ENCODE measurements at regions not wholly inside any gene's neighbourhood (a gene's known extent, or its start where the extent isn't known, plus 50 kb on each side); places are given as distances from the start of the nearest gene placed in this dataset.
"Not testable (repeated sequence)": the region's sequence is repeated elsewhere in the genome, so short reads cannot be mapped to it uniquely, and the experiment has no call there.

- not testable (repeated sequence) for DNase-seq
Observed at GRCh38 chr16:88246955-88247582, 135.7 kb upstream of the ZNF469 start.

DNA sequence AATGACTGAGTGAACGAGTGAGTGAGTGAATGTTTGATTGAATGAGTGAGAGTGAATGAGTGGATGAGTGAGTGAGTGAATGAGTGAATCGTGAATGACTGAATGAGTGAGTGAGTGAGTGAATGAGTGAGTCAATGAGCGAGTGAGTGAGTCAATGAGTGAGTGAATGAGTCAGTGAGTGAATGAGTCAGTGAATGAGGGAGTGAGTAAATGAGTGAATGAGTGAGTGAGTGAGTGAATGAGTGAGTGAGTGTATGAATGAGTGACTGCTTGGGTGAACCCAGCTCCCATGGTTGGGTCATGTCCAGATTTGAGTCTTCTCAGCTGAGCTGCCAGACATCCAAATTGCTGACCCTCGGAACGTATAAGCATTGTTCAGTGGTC lies 135.2 kb upstream of the ZNF469 start:
- peak in 1 of 5 experiments; percentile 5 for DNase-seq

- DNase-seq: not testable (repeated sequence)
Observed at GRCh38 chr16:88248761-88249160, 134.0 kb upstream of the ZNF469 start.

GRCh38 chr16:88250381-88250780 lies 132.4 kb upstream of the ZNF469 start:
- DNase-seq: not testable (repeated sequence)

- DNase-seq: not testable (repeated sequence)
Observed at GRCh38 chr16:88252057-88252794, 130.5 kb upstream of the ZNF469 start.

DNA sequence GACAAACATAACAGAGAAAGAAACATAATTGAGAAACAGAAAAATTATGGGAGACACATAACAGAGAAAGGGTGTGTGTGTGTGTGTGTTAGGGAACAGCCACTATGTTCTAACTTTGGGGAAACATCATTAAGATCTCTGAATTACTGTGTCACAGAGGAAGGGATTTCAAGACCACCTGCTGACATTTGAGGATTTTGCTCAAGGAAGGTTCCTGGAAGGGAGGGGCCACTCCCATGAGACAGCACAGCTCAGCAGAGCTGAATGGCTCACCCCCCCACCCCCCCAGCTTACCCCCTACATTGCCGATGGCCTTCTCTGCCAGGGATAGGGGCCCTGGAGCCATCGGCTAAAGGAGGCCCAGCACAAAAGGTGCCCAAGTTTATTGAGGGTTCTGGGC lies 124.6 kb upstream of the ZNF469 start:
- not testable (repeated sequence) for DNase-seq

DNA sequence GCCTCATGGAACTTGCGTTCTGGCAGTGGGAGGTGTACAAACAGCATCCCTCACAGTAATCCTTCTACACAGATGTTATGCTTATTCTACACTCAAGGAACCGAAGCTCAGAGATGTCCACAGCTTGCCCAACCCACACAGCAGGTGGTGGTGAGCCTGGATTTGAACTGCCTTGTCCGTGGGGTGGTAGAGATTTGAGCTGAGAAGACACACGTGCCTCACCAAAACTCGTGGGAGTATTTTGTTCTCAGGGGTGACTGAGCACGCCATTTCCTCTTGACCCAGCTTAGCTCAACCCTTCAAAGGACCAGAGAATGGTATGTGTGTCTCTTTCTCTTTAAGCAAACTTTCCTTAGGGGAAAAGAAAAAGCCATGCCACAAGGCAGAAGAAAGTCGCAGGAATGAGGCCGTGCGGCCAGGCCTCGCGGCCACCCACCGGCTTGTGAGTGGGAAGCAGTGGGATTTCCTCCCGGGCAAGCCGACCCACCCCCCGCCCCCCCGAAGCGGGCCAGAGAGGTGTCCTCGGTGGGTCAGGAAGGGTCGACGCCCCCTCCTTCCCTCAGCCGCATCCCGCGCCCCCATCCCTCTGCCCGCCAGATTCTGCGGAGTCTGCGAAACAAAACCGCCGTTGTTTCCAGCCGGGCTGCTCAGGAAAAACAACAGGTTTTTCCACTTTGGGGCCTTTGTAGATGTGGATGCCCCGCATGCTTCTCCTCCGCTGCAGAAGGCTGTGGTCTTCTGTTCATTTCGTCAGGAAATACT lies 123.8 kb upstream of the ZNF469 start:
- not testable (repeated sequence) for DNase-seq

GRCh38 chr16:88259538-88259937 lies 123.2 kb upstream of the ZNF469 start:
- DNase-seq: not testable (repeated sequence)

- DNase-seq: not testable (repeated sequence)
Observed at GRCh38 chr16:88260146-88260545, 122.6 kb upstream of the ZNF469 start.

DNA sequence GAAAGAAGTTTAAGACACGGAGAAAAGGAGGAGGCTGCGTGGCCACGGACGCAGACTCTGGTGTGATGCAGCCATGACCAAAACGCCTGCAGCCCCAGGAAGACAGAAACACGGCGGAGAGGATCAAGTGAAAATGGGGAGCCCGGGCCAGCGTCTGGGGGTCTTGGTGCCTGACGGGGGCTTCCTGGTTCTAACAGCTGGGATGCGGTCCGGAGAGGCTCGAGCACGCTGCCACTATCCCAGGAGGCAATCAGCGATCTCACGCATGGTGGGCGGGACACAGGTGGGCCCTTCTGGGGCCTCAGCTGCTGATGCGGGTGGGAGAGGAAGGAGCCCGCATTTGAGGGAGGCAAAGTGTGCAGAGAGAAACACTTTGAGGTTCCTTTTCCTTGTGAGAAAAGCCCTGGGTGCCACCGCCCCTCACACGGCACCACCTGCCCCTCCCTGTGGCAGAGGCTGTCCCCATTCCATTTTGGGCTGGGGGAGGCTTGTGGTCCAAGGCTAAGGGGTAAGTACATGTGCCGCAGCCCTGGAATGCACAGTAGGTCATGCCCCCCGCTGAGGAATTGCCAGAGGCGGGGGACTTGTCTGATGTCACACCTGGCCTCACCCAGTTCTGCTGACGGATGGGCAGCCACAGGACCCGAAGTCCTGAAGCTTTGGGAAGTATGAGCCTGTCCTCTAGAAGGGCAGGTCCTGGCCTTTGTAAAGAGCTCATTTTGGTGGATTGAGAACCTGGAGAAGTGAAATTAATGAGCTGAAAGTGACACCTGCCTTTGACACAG lies 121.7 kb upstream of the ZNF469 start:
- not testable (repeated sequence) for DNase-seq

DNA sequence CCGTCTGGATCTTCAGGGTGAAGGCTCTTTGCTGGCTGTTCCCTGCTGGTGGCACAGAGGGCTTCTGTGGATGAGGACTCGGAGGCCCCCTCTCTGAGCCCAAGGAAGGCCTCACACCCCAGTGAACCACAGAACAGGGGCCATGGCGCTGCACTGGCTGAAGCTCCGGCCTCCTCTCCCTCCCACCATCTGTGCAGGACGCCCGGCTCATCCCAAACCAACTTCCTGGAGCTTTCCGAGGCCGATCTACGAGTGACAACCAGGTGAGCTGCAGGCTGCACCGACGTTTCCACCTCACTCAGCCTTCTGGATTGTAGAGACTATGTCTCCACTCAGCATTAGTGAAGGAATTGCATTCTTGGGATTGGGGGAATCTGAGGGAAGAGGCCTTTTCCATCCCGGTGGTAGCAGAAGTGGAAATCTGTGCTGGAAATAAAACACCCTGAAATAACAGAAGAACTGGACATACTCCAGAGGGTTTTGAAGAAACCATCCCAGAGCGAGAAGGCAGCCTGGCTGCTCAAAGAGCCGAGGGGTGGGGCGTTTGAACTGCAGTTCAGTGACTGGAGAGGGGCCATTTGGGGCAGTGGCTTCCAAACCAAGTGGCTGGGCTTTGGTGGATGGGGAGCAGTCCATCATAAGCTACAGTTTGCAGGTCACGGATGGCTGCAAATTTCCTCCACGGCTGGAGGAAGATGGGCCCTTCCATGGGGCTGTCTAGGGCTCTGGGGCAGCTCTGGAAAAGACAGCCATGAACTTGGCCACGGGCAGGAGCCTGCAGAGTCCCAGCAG lies 120.7 kb upstream of the ZNF469 start:
- not testable (repeated sequence) for DNase-seq

- DNase-seq: not testable (repeated sequence)
Observed at GRCh38 chr16:88262858-88263563, 119.7 kb upstream of the ZNF469 start.

GRCh38 chr16:88263681-88264287 lies 119.0 kb upstream of the ZNF469 start:
- not testable (repeated sequence) for DNase-seq

- DNase-seq: peak in 2 of 5 experiments; percentile 28 to 58
Observed at GRCh38 chr16:88264641-88265285, 118.0 kb upstream of the ZNF469 start.

GRCh38 chr16:88265286-88265938 lies 117.3 kb upstream of the ZNF469 start:
- peak in 1 of 5 experiments; percentile 66 for DNase-seq

- DNase-seq: not testable (repeated sequence)
Observed at GRCh38 chr16:88266036-88266435, 116.7 kb upstream of the ZNF469 start.

DNA sequence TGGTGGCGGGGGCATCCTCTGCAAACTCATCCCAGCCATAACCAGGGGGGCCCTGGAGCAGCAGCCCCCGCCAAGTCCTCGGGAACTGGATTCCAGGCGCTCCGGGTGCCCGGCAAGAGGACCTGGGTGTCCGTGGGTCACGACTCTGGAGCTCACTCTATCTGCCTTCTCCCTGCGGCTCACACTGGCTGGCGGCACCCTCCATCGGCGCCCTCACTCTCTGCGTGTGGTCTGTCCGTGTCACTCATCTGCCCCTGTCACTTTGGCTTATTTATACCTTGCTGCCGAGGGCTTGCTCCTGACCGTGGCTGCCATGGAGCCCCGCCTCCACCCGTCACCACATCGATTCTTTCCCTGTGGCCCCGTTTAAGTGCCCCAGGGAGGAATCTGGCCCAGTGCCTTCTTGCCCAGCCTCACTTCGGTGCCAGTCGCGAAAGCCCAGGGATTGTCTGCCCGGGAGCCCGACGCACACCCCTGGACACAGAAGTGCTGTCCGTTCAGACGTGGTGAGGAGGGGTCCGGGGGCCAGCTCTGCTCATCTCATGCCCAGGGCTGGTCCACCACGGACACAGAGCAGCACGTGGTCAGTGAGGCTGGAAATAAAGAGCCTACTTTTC lies 115.7 kb upstream of the ZNF469 start:
- not testable (repeated sequence) for DNase-seq

DNA sequence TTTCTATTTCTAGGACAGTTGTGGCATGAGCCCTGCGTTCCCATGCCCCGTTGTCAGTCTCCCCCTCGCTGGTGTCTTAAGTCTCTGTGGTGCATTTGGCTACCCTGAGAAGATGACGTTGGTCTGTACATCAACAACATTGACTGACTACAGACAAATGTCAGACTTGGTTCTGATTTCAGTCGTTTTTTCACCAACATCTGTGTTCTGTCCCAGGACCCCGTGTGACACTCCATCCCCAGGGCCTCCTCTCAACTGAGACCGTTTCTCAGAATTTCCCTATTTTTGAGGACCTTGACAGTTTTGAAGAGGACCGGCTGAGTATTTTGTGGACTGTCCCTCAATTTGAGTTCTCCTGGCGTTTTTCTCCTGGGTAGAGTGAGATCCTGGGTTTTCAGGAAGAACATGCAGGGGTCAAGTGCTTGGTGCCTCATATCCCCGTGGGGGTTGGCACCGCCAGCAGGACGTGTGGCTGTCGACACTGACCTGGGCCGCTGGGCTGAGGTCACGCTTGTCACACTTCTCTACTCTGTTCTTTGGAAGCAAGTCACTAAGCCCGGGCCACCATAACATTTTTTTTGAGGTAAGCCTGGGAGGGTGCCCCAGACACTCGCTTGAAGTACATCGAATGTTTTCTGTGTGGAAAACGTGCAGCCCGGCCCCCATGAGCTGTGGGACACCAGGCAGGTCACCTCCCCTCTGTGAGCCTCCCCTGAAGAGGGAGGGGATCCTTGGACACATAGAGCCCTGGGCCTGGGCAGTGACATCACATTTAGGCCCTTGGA lies 114.4 kb upstream of the ZNF469 start:
- not testable (repeated sequence) for DNase-seq
